Body of pancreas (tissue), 4 donors: ENCODE measurements at regions not wholly inside any gene's neighbourhood (a gene's known extent, or its start where the extent isn't known, plus 50 kb on each side); places are given as distances from the start of the nearest gene placed in this dataset.

Experiments
- ATAC-seq: fragments of 150-250 bp; one replicate; pipeline ENCODE4 v1.9.1; 2016
- DNase-seq, 4 donors: peaks; one replicate each; pipeline ENCODE4 v3.0.0-alpha.2; 2019
- H3K27ac ChIP-seq, 4 donors: fragments of 200-600 bp; sonication (generic); 1 replicate in 3 of 4; 2 replicates in 1 of 4; pipeline versions ENCODE4 v1.5.1 to v1.6.1; 2016 to 2019; ENCODE audit warnings: mild to moderate bottlenecking in 1 of 4, mixed read lengths in 1 of 4, moderate library complexity in 1 of 4
- H3K27me3 ChIP-seq, 2 donors: fragments of 200-600 bp; sonication (generic); one replicate each; pipeline ENCODE4 v1.6.0; 2016; ENCODE audit warnings: mild to moderate bottlenecking in 1 of 2
- H3K36me3 ChIP-seq, 2 donors: fragments of 200-600 bp; sonication (generic); replicated peaks in 1 of 2; 2 replicates each; pipeline ENCODE4 v1.5.1; 2016; ENCODE audit warnings: low read depth in 2 of 2; ENCODE audit not compliant: insufficient read depth in 1 of 2
- H3K4me1 ChIP-seq: fragments of 200-600 bp; sonication (generic); one replicate; pipeline ENCODE4 v1.6.0; 2016
- H3K4me3 ChIP-seq, 2 donors: fragments of 200-600 bp; sonication (generic); 1 replicate in 1 of 2; 2 replicates in 1 of 2; pipeline ENCODE4 v1.5.1; 2016 to 2019
- H3K9me3 ChIP-seq, 3 donors: fragments of 200-600 bp; sonication (generic); 1 replicate in 2 of 3; 2 replicates in 1 of 3; pipeline ENCODE4 v1.5.1; 2016
- POLR2A ChIP-seq, 3 donors: fragments of 450-650 bp; IDR thresholded peaks; one replicate each; pipeline ENCODE4 v1.6.1; 2016; ENCODE audit warnings: antibody characterized with exemption in 3 of 3, mild to moderate bottlenecking in 2 of 3
- WGBS, 2 donors: methylation state at CpG; one replicate each; pipeline ENCODE4 v1.1.5; 2017; 5-methylcytosine and 5-hydroxymethylcytosine counted together
- intact Hi-C: fragments of 100-400 bp; cut with DNase I; formaldehyde crosslinking; loops from one replicate; pipeline ENCODE4 v1.15.1; 2023
- TF ChIP-seq, protein P1 (sequence below), 7 experiments: fragments of 450-650 bp in 4 of 7; fragments of 200-600 bp in 3 of 7; sonication (generic) in 3 of 7; IDR thresholded peaks; one replicate each; pipeline ENCODE4 v1.5.1; 2016 to 2019; ENCODE audit warnings: antibody characterized with exemption in 7 of 7

DNA sequence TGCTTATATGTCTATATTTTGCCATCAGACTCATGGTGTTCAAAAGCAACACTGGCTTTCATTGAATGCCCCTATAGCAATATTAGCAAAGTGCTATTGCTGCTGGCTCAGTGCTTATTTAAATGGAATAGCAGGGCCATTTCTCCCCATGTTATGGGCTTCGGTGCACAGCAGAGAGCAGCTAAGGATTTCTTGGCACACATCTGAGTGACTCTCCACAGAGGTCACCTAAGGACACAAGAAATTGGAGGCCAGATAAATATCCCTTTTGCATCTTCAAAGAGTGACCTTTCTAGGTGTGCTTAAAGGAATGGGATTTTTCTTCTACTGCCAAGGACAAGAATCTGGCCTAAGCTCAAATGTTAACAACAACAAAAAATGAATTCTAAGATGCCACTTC is 751.8 kb downstream of the CDH11 start:
- TF ChIP-seq, protein P1, sequence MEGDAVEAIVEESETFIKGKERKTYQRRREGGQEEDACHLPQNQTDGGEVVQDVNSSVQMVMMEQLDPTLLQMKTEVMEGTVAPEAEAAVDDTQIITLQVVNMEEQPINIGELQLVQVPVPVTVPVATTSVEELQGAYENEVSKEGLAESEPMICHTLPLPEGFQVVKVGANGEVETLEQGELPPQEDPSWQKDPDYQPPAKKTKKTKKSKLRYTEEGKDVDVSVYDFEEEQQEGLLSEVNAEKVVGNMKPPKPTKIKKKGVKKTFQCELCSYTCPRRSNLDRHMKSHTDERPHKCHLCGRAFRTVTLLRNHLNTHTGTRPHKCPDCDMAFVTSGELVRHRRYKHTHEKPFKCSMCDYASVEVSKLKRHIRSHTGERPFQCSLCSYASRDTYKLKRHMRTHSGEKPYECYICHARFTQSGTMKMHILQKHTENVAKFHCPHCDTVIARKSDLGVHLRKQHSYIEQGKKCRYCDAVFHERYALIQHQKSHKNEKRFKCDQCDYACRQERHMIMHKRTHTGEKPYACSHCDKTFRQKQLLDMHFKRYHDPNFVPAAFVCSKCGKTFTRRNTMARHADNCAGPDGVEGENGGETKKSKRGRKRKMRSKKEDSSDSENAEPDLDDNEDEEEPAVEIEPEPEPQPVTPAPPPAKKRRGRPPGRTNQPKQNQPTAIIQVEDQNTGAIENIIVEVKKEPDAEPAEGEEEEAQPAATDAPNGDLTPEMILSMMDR (IDR thresholded peaks at IDR 0.05): no peak
- TF ChIP-seq POLR2A (IDR thresholded peaks at IDR 0.05): no peak
- Histone ChIP-seq H3K9me3 (no peaks in the 10 kb centered on the region), H3K4me3 (no peak overlapping the region), H3K36me3 (no peaks in the 10 kb centered on the region), H3K4me1 (no peaks in the 10 kb centered on the region), H3K27ac (no peak overlapping the region), H3K27me3 (no peaks in the 10 kb centered on the region)
- 20 to 40% methylated on average over 1 of the region's 1 CpG for WGBS, 2 donors
- DNase-seq: no peak
- intact Hi-C loops: no loop called here
- no peak for ATAC-seq

DNA sequence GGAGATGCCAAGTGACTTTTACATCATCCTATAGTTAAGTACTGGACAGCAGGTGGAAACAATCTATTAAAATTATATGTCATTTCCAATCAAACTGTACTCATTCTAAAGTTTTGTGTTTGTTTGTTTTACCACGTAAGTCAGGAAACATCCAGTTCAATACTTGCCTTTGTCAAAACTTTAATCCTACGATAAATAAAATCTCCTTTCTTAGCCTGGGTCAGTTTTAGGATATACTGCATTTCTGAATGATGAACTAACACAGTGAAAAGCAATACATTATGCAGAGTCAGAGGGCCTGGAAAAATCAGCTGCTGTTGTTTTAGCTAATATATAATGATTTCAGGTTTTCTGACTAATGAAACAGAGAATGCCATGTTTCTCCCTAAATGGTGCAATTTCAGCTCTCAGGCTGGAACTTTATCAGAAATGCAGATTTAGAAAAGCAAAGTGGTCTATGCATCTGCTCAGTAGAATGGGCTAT is 756.4 kb downstream of the CDH11 start:
- ATAC-seq (no peak), DNase-seq (no peak)
- no peaks in the 10 kb centered on the region for H3K4me1 ChIP-seq
- no peaks in the 10 kb centered on the region for H3K9me3 ChIP-seq
- no peaks in the 10 kb centered on the region for H3K36me3 ChIP-seq
- WGBS, 2 donors: 35 to 51% methylated on average over 2 of the region's 2 CpGs
- TF ChIP-seq POLR2A (IDR thresholded peaks at IDR 0.05): no peak
- TF ChIP-seq, protein P1 (IDR thresholded peaks at IDR 0.05): no peak
- intact Hi-C loops: no loop called here
- H3K27ac ChIP-seq: no peak overlapping the region
- no peaks in the 10 kb centered on the region for H3K27me3 ChIP-seq
- H3K4me3 ChIP-seq: no peak overlapping the region

DNA sequence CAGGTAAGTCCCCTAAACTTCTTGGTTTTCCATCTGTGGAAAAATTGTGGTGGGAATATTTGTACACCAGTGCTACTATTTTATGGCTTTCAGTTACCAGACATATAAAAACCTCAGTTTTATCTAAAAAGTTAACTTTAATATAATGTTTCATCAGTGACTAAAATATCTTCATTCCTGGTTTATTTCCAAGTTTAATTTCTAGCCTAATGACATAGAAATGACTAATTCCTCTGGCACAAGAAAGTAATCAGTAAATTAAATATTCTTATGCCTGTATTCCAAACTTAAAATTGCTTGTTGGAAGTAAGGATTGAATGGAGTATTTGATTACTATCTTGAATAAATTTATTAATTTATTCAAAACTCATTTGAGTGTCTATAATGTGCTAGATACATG is 757.0 kb downstream of the CDH11 start:
- no peaks in the 10 kb centered on the region for H3K36me3 ChIP-seq
- ATAC-seq: no peak

DNA sequence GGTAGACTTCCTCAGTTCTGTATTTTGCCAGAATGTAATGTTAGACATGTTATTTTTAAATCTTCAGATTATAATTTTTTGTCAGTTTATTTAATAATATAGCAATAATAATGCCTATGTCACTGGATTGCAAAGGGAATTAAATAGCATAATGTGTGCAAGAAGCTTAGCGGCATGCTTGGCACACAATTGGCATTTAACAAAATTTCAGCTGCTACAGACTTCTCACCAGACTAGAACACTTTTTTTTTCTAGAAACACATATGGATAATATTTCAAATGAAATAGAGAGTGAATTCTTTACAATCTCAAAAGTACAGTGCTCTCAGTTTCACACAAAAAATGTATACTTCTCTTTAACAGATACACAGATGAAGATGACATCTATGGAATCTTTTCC is 757.4 kb downstream of the CDH11 start:
- TF ChIP-seq, protein P1 (IDR thresholded peaks at IDR 0.05): no peak
- TF ChIP-seq POLR2A (IDR thresholded peaks at IDR 0.05): no peak
- WGBS, 2 donors: 95 to 100% methylated on average over 1 of the region's 1 CpG
- intact Hi-C loops: no loop called here
- ATAC-seq (no peak), DNase-seq (no peak)
- Histone ChIP-seq H3K36me3 (no peaks in the 10 kb centered on the region), H3K27me3 (no peaks in the 10 kb centered on the region), H3K9me3 (no peaks in the 10 kb centered on the region), H3K4me1 (no peaks in the 10 kb centered on the region), H3K4me3 (no peak overlapping the region), H3K27ac (no peak overlapping the region)

More for the DNA sequence above, 757.0 kb downstream of the CDH11 start:
- TF ChIP-seq, protein P1 (IDR thresholded peaks at IDR 0.05): no peak
- no peak for TF ChIP-seq POLR2A (IDR thresholded peaks at IDR 0.05)
- no peak for DNase-seq
- Histone ChIP-seq H3K27me3 (no peaks in the 10 kb centered on the region), H3K9me3 (no peaks in the 10 kb centered on the region), H3K4me3 (no peak overlapping the region), H3K27ac (no peak overlapping the region), H3K4me1 (no peaks in the 10 kb centered on the region)
- intact Hi-C loops: no loop called here

DNA sequence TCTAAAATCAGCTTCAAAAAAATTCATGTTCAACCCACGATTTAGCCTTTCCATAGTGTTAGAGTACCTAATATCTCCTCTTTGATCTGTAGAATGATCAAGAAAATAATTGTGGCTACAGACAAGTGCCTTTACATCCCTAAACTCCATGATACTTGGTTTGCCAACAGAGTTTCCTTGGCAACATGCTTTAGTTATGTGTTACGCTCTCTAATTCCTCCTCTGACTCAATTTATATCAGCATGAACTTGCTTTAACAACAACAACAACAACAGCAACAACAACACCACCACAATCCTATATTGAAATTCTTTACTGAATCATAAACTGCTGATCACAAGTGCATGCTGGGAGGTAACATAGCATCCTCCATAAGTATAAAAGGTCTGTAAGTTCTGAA is 757.8 kb downstream of the CDH11 start:
- no peak for ATAC-seq

More for the DNA sequence above, 757.8 kb downstream of the CDH11 start:
- no peaks in the 10 kb centered on the region for H3K36me3 ChIP-seq
- TF ChIP-seq, protein P1 (IDR thresholded peaks at IDR 0.05): no peak
- TF ChIP-seq POLR2A (IDR thresholded peaks at IDR 0.05): no peak
- H3K27me3 ChIP-seq: no peaks in the 10 kb centered on the region
- no peaks in the 10 kb centered on the region for H3K9me3 ChIP-seq
- H3K4me3 ChIP-seq: no peak overlapping the region
- intact Hi-C loops: no loop called here
- no peak overlapping the region for H3K27ac ChIP-seq
- DNase-seq: no peak
- WGBS, 2 donors: 84 to 89% methylated on average over 2 of the region's 2 CpGs
- H3K4me1 ChIP-seq: no peaks in the 10 kb centered on the region
